NCI-H2196 treated with DMSO at 0.1 percent for 48 hours (cell line): ENCODE measurements at regions not wholly inside any gene's neighbourhood (a gene's known extent, or its start where the extent isn't known, plus 50 kb on each side); places are given as distances from the start of the nearest gene placed in this dataset.

Experiments
- DNase-seq: peaks from one replicate; lab custom pipeline; 2025; ENCODE audit not compliant: unreplicated experiment; lab: John Stamatoyannopoulos, UW

DNA sequence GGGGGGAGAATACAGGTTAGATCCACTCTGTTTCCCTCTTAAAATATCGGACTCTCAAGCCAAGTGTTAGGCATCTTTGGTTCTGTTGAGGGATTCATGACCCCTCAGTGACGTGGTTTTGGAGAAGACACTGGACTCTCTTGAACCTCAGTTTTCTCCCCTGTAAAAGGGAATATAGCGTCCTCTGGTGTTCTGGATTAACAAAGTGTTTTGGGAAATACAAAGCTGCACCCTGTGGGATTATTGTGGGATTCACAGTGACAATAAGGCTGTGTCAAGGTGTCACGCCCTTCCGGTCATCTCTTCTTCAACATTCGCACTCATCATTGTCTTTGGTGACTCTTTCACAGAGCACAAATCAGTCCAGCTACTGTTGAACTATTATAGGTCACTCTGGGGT lies 139.0 kb downstream of the IRX1 start:
- no peak for DNase-seq

DNA sequence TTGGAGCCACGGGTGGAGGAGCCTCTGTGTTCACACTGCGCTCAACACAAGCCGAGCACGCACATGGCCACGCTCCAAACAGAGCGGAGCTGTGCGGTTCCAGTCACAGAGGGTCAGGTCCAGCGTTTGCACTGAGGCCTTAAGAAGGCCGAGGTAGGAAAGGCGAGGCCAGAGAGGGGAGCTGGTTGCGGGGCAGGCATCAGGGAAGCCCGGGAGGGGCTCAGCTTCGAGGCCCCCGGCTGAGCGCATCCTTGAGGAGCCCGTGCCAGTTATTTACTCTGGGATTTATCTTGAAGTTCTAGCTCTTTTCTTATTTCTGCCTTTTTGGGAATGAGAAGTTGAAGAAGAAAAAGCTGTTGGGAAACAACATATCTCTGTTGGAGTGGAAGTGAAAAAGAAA lies 140.8 kb downstream of the IRX1 start:
- DNase-seq, result no peak

DNA sequence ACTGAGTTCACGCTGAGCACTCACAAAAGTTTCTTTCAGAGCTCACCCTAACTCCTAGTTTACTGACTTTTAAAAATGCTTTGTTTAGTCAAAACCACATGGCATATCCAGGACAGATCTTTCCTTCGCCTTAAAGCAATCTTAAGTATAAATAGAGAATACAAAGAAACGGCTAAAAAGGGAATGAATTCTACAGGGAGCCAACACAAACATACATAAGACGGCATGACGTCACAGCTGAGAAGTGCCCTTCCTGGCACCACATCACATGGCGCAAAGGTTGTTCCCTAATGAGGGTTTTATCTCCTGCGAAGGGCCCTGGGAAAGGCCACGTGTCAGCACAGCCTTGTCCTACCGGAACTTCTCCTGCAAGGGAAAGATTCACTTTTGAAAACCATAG lies 141.3 kb downstream of the IRX1 start:
- DNase-seq, result no peak

DNA sequence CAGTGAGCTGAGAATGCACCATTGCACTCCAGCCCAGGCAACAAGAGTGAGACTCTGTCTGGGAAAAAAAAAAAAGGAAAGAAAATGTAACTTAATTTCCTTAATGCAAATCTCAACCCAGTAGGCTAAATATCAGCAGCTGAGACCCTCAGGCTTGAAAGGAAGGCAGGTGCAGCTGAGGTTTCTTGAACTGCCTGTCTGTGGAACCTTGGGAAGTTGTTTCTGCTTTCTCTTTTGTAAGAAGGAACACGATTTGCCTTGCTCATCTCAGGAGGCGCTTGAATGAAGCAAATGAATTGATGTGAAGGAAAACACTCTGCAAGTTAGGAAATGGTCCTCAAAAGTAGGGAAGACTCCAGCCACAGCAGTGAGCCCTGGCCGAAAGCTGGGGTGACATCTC lies 143.3 kb downstream of the IRX1 start:
- no peak for DNase-seq

DNA sequence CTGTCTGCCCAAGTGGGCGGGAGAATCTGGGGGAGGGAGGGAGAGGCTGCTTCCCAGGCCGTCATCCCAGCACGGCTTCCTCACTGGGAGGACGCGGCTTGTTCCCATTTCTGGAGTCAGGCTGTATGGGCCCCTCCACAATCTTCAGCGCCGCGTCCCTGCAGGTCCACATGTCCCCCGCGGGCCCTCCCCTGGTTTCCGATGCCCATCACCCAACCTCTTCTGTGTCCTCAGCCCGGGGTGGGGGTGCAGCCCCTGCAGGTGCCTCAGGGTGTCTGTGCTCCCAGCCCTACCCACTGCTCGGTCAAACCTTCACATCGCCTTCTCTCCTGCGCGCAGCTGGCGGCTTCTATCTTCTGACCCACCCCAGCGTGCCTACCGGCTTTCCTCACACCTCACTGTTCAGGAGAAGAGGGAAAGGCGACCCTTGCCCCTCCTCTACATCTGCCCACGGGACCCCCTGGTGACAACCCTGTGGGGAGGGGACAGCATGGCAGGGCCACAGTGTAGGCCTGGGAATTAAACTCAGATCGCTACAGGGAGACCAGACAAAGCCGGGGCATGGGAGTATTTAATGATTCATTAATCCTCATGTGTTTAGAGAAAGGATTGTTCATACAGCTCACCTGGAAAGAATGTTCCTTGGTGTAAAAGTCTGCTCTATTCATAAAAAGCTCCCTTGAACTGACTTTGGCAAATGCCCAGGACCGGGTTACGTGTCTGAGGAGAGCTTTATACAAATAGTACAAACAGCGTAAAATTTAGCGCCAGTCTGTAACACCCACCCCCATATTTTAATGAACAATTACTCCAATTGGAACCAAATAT lies 145.1 kb downstream of the IRX1 start:
- DNase-seq, result no peak

DNA sequence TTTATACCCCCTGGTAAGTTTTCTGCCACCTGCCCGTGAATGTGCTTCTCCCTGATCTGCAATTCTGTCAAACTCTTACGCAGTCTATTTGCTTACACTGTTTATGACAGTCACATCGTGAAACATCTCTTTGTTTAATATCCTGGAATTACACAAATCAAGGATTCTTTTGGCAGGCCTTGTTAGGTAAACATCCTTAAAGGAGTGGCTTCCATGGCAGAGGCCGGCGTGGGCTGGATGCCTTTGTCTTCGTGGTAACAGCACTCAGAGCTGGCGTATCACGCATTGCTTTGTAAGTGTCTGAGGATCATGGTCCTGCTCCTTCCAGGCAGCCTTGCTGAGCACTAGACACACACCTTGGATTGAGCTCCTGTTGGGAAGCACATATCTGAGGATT lies 145.7 kb downstream of the IRX1 start:
- no peak for DNase-seq

DNA sequence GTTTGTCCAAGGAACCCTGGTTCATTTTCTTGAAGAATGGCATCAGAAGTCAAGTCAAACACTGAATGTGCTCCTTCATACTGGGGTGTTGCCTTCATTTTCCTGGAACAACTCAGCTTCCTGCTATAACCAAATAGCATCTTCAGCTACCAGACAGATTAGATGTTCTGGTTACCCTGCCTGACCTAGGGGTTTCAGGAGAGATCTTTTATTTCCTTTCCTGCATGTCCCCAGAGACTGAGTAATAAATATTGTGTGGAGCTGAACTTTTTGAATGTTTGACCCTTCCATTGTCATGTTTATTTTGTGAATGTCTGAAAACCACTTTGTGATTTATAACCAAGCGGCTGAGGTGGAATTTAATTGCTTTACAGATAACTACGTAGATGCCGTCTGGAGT lies 147.1 kb downstream of the IRX1 start:
- DNase-seq, result no peak

DNA sequence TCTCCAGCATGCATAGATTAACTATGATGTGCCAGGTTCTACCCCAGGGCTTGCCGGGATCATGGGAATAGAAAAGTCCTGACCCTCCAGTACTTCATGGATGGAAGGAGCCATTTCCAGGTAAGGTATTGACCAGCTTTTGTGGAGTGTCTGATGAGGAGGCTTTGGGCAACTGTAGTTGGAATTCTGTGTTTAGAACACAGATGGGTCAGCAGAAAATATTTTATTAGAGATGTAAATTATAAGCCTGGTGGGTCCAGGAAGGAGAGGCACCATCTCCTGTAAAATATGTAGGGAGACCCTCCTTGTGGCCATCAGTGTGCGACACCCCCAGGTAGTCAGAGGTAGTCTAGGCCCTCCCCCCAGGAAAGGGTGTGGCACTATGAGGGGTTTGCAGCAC lies 156.2 kb downstream of the IRX1 start:
- DNase-seq, result no peak

DNA sequence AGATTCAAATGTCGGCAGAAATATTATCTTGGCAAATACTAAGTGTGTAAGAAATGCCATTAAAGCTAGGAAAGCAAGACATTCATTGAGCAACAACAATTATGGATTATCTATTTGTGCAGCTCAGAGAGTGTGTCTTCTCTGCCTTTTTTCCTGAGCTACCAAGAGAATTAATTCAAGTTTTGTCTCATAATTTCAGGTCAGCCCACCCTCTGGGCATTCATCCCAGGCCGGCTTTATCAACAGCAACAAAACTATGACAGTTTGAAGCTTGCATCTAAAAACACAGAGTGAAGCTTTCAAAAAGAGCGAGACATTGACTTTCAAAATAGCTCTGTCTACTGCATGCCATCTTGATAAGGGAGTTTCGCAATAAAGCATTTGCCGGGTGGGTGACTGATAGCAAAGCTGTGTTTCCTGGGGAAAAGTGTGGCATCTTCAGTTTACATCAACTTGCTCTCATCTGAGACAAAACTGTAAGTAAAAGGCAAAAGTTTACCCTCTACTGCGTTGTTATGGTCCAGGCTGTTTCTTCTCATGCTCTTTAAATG lies 182.4 kb downstream of the IRX1 start:
- no peak for DNase-seq

DNA sequence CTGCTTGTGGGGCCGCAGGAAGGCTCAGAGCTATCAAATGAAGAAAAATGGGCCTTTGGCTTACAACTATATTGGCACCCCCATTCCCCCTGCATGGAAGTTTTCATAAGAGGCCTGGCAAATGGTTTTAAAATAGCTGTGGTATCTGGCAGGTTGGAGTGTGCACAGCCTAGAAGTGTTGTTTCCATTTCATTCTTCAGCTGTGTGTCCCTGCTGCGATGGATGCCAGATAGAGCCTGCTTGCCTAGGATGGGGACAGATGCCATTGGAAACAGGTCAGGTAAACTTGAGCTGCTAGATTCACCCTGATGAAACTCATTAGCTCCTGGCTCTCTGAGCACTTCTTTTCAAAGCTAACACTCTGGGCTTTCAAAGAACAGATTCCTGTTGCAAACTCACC lies 183.3 kb downstream of the IRX1 start:
- DNase-seq, result no peak

DNA sequence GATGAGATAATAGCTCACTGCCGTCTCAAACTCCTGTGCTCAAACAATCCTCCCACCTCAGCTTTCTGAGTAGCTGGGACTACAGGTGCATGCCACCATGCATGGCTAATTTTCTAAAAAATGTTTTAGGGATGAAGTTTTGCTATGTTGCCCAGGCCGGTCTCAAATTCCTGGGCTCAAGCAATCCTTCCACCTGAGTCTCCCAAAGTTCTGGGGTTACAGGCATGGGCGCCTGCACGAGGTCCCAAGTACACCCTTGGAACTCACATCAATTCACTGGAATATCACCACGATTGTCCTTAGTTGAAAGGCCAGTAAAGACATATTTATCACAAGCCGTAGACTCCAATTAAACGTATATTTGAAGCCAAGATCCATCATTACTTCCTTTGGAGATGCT lies 184.6 kb downstream of the IRX1 start:
- DNase-seq, result no peak

DNA sequence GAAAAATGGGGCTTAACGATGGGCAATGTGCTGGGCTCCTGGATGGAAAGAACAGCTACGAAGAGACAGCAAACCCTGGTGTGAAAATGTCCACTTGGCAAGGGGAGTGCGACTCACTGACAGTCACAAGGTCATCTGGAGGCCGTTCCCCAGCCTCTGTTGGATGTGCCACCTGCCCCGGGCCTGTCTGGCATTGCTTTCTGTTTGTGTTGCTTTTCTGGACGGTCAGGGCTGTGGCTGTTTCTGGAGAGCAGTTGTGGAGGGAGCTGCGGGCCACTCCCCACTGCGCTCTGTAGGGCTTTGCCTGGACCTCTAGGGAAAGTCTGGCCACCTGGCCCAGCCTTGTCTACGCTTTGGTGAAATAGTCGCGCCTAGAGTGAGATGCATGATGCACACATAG lies 185.3 kb downstream of the IRX1 start:
- no peak for DNase-seq

DNA sequence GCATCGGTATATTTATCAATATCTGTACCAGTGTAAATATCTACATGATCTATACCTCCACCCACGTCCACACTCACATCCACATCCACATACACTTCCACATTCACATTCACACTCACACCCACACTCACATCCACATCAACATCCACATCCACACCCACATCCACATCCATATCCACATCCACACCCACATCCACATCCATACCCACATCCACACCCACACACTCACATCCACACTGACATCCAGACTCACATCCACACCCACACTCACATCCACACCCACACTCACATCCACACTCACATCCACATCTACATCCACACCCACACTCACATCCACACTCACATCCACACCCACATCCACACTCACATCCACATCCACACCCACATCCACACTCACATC lies 189.2 kb downstream of the IRX1 start:
- DNase-seq, result no peak

DNA sequence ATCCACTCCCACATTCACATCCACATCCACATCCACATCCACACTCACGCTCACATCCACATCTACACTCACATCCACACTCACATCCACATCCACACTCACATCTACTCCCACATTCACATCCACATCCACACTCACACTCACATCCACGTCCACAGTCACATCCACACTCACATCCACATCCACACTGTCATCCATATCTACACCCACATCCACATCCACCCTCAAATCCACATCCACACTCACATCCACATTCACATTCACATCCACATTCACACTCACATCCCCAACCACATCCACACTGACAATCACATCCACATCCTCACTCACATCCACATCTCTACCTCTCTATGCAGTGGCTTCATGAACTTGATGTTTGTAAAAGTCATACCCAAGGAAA lies 190.5 kb downstream of the IRX1 start:
- DNase-seq, result no peak

DNA sequence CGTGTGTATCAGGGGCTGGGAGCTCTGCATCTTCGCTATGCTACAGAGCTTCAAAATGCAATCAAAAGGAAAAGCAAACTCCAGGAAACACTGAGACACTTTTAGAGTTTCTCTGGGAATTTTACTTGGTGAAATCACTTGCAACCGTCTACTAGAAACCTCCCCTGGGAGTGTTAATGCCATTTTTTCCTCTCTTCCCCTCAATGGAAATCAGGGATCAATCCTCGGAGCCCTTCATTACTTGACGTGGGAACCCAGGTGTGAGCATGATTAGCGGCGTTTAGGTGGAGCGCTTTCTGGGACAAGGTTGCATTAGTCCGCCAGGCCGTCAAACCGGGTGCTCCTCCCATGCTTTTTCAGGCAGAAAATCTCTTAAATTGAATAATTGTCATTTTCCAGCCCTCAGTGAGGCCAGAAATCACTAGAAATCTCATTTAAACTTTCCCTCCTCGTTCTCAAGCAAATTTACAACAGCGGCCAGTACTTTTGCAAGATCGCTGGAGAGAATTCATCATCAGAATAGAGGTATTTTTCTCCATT lies 191.3 kb downstream of the IRX1 start:
- DNase-seq, result no peak

DNA sequence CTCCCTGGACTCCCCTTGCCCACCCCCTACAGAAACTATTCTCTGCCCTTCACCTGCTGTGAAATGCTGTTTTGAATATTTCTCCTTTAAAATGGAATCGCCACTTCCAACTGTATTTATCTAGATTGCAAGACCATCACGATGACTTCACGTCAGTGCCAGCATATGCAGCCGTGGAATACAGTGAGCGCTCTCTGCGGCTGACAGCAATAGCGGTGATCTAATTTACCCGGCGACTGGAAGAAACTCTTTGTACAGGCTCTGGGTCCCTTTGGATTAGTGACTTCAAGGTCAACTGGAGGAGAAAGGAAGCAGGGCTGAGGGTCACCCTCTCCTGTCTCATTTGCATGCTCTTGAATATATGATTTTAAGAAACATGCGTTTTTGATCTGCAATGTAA lies 192.0 kb downstream of the IRX1 start:
- DNase-seq, result no peak

DNA sequence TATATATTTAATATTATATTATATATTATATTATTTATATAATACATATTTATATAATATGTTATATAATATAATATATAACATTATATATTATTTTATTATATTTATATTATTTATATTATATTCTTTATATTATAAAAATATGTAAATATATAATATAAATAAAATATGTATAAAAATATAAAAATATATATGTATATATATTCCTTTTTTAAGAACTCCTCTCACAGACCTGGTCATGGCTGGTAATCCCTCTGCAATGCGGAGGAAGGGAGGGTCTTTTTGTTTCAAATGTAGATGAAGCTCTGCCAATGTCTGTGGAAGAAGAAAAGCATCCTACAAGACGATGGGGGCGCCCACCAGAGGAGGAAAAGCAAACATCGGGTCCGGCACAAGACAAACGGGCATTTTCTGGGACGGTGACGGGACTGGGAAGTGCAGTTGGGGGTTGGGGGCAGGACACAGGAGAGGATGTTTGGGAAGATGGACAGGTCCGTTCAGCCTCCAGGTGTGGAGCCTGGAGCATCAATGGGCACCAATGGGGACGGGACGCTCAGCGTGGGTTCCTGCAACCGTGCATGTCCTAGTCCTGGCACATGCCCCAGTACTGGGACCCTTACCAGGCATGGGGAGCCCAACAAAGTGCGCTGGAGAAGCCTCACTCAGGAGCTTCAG lies 194.0 kb downstream of the IRX1 start:
- no peak for DNase-seq

DNA sequence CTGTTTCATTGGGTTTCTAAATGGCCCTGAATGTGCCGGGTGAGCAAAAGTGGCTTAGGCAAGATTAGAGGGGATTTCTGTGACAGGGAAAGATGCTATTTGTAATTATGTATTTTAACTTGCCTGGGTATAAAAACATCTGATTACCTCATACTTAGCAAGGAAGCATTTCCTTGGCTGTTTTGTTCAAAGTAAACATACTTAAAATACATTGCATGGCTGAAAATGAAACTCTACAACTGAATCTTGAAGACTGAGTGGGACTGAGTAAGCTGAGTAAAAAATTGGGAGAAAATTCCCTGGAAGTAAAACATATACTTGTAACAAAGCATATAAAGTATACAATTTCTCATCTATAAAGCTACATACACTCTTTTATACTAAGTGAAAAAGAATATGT lies 197.5 kb downstream of the IRX1 start:
- DNase-seq, result no peak

DNA sequence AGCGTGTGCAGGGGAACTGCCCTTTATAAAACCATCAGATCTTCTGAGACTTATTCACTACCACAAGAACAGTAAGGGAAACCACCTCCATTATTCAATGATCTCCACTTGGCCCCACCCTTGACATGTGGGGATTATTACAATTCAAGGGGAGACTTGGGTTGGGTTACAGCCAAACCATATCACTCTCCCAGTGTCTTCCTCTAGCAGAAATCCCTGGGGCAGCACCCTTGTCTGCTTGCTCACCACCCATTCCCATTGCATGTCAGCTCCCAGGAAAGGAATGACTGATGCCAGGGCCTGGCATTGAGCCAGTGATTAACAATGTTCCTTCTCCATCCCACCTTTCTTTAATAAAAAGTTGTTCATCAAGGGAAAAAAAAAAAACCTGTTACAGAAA lies 199.0 kb downstream of the IRX1 start:
- no peak for DNase-seq

DNA sequence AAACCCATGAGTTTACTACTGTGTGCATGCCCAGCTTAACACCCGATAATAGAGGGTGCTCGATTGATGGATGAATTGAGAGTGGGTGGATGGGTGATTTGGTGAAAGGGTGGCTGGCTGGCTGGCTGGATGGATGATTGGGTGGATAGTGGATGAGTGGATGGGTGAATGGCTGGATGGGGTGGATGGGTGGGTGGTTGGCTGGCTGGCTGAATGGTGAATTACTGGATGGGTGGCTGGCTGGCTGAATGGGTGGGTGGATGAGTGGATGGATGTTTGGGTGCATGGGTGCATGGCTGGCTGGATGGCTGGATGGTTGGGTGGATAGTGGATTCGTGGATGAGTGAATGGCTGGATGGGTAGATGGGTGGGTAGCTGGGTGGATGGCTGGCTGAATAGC lies 201.1 kb downstream of the IRX1 start:
- no peak for DNase-seq

DNA sequence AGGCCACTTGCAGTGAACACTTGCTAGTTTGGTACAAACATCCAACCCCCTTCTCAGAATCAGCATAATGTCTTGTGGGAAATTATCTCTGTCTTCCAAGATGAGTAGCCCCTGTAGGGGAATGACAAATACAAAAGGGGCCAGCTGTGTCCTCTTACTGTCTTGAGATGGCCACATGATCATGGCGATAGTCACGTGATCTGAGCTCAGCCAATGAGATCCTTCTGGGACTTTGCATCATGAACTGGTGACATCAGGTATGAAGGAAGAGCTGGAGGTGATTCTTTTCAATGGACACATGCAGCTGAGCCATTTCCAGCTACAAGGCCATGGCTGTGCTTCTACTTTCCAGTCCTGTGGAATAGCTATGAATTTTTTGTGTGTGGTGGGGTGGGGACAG lies 206.3 kb downstream of the IRX1 start:
- no peak for DNase-seq

DNA sequence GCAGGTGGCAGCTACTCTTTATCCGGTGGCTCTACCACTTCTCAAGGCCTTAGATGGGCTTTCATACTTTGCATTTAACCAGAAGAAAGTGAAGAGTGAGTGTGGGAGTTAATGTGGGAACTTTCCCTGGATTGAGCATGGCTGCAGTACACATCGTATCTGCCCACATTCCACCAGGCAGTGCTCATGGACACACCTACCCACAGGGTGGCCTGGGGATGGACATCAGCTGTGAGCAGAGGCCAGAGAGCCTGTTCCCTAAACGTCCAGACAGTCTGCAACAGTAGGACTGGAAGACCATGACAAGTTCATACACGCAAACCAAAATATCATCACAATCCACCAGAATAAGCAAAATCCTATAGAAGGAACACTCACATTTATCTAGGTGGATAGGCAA lies 213.8 kb downstream of the IRX1 start:
- no peak for DNase-seq
